ENCODE measurements at regions not wholly inside any gene's neighbourhood (a gene's known extent, or its start where the extent isn't known, plus 50 kb on each side); places are given as distances from the start of the nearest gene placed in this dataset.

GRCh38 chrX:22366166-22366702 lies 93.5 kb downstream of the CBLL2 start:
- TF ChIP-seq CTCF (IDR thresholded peaks at IDR 0.05; ENCODE audit: insufficient read depth, low read depth, low read length, missing control alignments) = no peak
- H3K4me3 ChIP-seq (ENCODE audit: low read length) = no peak overlapping the region
- DNase-seq (ENCODE audit: low read depth) = peak; percentile 11

- no peak for DNase-seq (ENCODE audit: low read depth)
- H3K4me3 ChIP-seq (ENCODE audit: low read length) = no peak overlapping the region
- TF ChIP-seq CTCF (IDR thresholded peaks at IDR 0.05; ENCODE audit: insufficient read depth, low read depth, low read length, missing control alignments) = no peak
These were observed 94.2 kb downstream of the CBLL2 start for GRCh38 chrX:22366906-22367305.

- TF ChIP-seq CTCF (IDR thresholded peaks at IDR 0.05; ENCODE audit: insufficient read depth, low read depth, low read length, missing control alignments) = no peak
- H3K4me3 ChIP-seq (ENCODE audit: low read length) = no peak overlapping the region
- no peak for DNase-seq (ENCODE audit: low read depth)
These were observed 100.4 kb downstream of the CBLL2 start for GRCh38 chrX:22373094-22373493.

- H3K4me3 ChIP-seq (ENCODE audit: low read length) = no peak overlapping the region
- TF ChIP-seq CTCF (IDR thresholded peaks at IDR 0.05; ENCODE audit: insufficient read depth, low read depth, low read length, missing control alignments) = no peak
- DNase-seq (ENCODE audit: low read depth) = peak; percentile 25
These were observed 101.1 kb downstream of the CBLL2 start for GRCh38 chrX:22373766-22374165.

- no peak overlapping the region for H3K4me3 ChIP-seq (ENCODE audit: low read length)
- no peak for DNase-seq (ENCODE audit: low read depth)
- no peak for TF ChIP-seq CTCF (IDR thresholded peaks at IDR 0.05; ENCODE audit: insufficient read depth, low read depth, low read length, missing control alignments)
These were observed 103.7 kb downstream of the CBLL2 start for GRCh38 chrX:22376369-22376768.

- no peak for TF ChIP-seq CTCF (IDR thresholded peaks at IDR 0.05; ENCODE audit: insufficient read depth, low read depth, low read length, missing control alignments)
- peak; percentile 13 for DNase-seq (ENCODE audit: low read depth)
These were observed 105.6 kb downstream of the CBLL2 start for GRCh38 chrX:22378296-22378695.

GRCh38 chrX:22383988-22384387 lies 111.3 kb downstream of the CBLL2 start:
- H3K4me3 ChIP-seq (ENCODE audit: low read length) = no peak overlapping the region
- no peak for DNase-seq (ENCODE audit: low read depth)
- no peak for TF ChIP-seq CTCF (IDR thresholded peaks at IDR 0.05; ENCODE audit: insufficient read depth, low read depth, low read length, missing control alignments)

More at GRCh38 chrX:22378296-22378695, 105.6 kb downstream of the CBLL2 start:
- no peak overlapping the region for H3K4me3 ChIP-seq (ENCODE audit: low read length)

Measured in epithelial cell of esophagus (primary cell).